ENCODE measurements at regions not wholly inside any gene's neighbourhood (a gene's known extent, or its start where the extent isn't known, plus 50 kb on each side); places are given as distances from the start of the nearest gene placed in this dataset.

- TF ChIP-seq CTCF (conservative IDR thresholded peaks at IDR 0.05; ENCODE audit: low read length) (no peak), EZH2phosphoT487 (IDR thresholded peaks at IDR 0.05; ENCODE audit: borderline replicate concordance) (no peak)
- H3K4me3 ChIP-seq (ENCODE audit: low read length, poor library complexity, severe bottlenecking), result no peak overlapping the region
- no peaks in the 10 kb centered on the region for H4K20me1 ChIP-seq (ENCODE audit: insufficient read depth, low read length, poor library complexity, severe bottlenecking)
Observed at GRCh38 chr18:30103881-30104280, 938.7 kb downstream of the DSC3 start.

GRCh38 chr18:30096796-30097195 lies 945.7 kb downstream of the DSC3 start:
- no peaks in the 10 kb centered on the region for H3K9me3 ChIP-seq (ENCODE audit: insufficient read depth, low read depth, low read length)
- H2AFZ ChIP-seq (ENCODE audit: low read length), result no peak overlapping the region
- H3K4me3 ChIP-seq (ENCODE audit: low read length, poor library complexity, severe bottlenecking), result no peak overlapping the region
- TF ChIP-seq CTCF (conservative IDR thresholded peaks at IDR 0.05; ENCODE audit: low read length) (no peak), EZH2phosphoT487 (IDR thresholded peaks at IDR 0.05; ENCODE audit: borderline replicate concordance) (no peak)
- no peaks in the 10 kb centered on the region for H3K4me1 ChIP-seq (ENCODE audit: insufficient read depth, low read length, poor library complexity, severe bottlenecking)
- no peak overlapping the region for H3K9ac ChIP-seq (ENCODE audit: low read depth, low read length, poor library complexity, severe bottlenecking)
- H3K27me3 ChIP-seq (ENCODE audit: insufficient read depth, low read length, poor library complexity, severe bottlenecking), result no peaks in the 10 kb centered on the region
- H3K9me2 ChIP-seq (replicated peaks; ENCODE audit: low read depth, low read length), result no peaks in the 10 kb centered on the region
- no peaks in the 10 kb centered on the region for H4K20me1 ChIP-seq (ENCODE audit: insufficient read depth, low read length, poor library complexity, severe bottlenecking)
- H3K79me2 ChIP-seq (ENCODE audit: insufficient read depth, low read length), result no peaks in the 10 kb centered on the region
- no peaks in the 10 kb centered on the region for H3F3A ChIP-seq (ENCODE audit: low read depth)
- H3K4me2 ChIP-seq (ENCODE audit: low read depth, low read length, poor library complexity, severe bottlenecking), result no peak overlapping the region
- H3K36me3 ChIP-seq (ENCODE audit: insufficient read depth, low read length), result no peaks in the 10 kb centered on the region

More at GRCh38 chr18:30103881-30104280, 938.7 kb downstream of the DSC3 start:
- H3K27me3 ChIP-seq (ENCODE audit: insufficient read depth, low read length, poor library complexity, severe bottlenecking), result no peaks in the 10 kb centered on the region
- no peaks in the 10 kb centered on the region for H3F3A ChIP-seq (ENCODE audit: low read depth)
- H3K4me1 ChIP-seq (ENCODE audit: insufficient read depth, low read length, poor library complexity, severe bottlenecking), result no peaks in the 10 kb centered on the region
- no peaks in the 10 kb centered on the region for H3K79me2 ChIP-seq (ENCODE audit: insufficient read depth, low read length)
- H3K9ac ChIP-seq (ENCODE audit: low read depth, low read length, poor library complexity, severe bottlenecking), result no peak overlapping the region
- H3K4me2 ChIP-seq (ENCODE audit: low read depth, low read length, poor library complexity, severe bottlenecking), result no peak overlapping the region
- H3K9me3 ChIP-seq (ENCODE audit: insufficient read depth, low read depth, low read length), result no peaks in the 10 kb centered on the region
- no peak overlapping the region for H2AFZ ChIP-seq (ENCODE audit: low read length)
- no peaks in the 10 kb centered on the region for H3K9me2 ChIP-seq (replicated peaks; ENCODE audit: low read depth, low read length)
- no peaks in the 10 kb centered on the region for H3K36me3 ChIP-seq (ENCODE audit: insufficient read depth, low read length)

- no peaks in the 10 kb centered on the region for H3K36me3 ChIP-seq (ENCODE audit: insufficient read depth, low read length)
- H3F3A ChIP-seq (ENCODE audit: low read depth), result no peaks in the 10 kb centered on the region
- H3K4me3 ChIP-seq (ENCODE audit: low read length, poor library complexity, severe bottlenecking), result no peak overlapping the region
- TF ChIP-seq EZH2phosphoT487 (IDR thresholded peaks at IDR 0.05; ENCODE audit: borderline replicate concordance) (no peak), CTCF (conservative IDR thresholded peaks at IDR 0.05; ENCODE audit: low read length) (no peak)
- no peaks in the 10 kb centered on the region for H3K9me2 ChIP-seq (replicated peaks; ENCODE audit: low read depth, low read length)
- H3K4me2 ChIP-seq (ENCODE audit: low read depth, low read length, poor library complexity, severe bottlenecking), result no peak overlapping the region
- no peak overlapping the region for H2AFZ ChIP-seq (ENCODE audit: low read length)
- no peaks in the 10 kb centered on the region for H3K4me1 ChIP-seq (ENCODE audit: insufficient read depth, low read length, poor library complexity, severe bottlenecking)
- H4K20me1 ChIP-seq (ENCODE audit: insufficient read depth, low read length, poor library complexity, severe bottlenecking), result no peaks in the 10 kb centered on the region
- no peaks in the 10 kb centered on the region for H3K27me3 ChIP-seq (ENCODE audit: insufficient read depth, low read length, poor library complexity, severe bottlenecking)
- H3K9ac ChIP-seq (ENCODE audit: low read depth, low read length, poor library complexity, severe bottlenecking), result no peak overlapping the region
- no peaks in the 10 kb centered on the region for H3K79me2 ChIP-seq (ENCODE audit: insufficient read depth, low read length)
- H3K9me3 ChIP-seq (ENCODE audit: insufficient read depth, low read depth, low read length), result no peaks in the 10 kb centered on the region
Observed at GRCh38 chr18:30094556-30094955, 948.0 kb downstream of the DSC3 start.
